CD14-positive monocyte (primary cell): ENCODE measurements at regions not wholly inside any gene's neighbourhood (a gene's known extent, or its start where the extent isn't known, plus 50 kb on each side); places are given as distances from the start of the nearest gene placed in this dataset.

ENCODE experiments used
- DNase-seq, 3 donors: peaks; one replicate each; pipeline ENCODE4 v3.0.0-alpha.2; 2011 to 2022
- H2AFZ ChIP-seq: 2 replicates; pipeline ENCODE4 v1.6.0; 2012; ENCODE audit warnings: mild to moderate bottlenecking, low read depth, low read length, inconsistent platforms; ENCODE audit not compliant: insufficient read depth, poor library complexity, severe bottlenecking
- H3K27ac ChIP-seq, 2 donors: 1 replicate in 1 of 2; 2 replicates in 1 of 2; pipeline ENCODE4 v1.5.1; 2012 to 2013; ENCODE audit warnings: low read length in 2 of 2, control low read depth in 1 of 2, inconsistent platforms in 1 of 2, low read depth in 1 of 2, mild to moderate bottlenecking in 1 of 2
- H3K27me3 ChIP-seq, 2 donors: one replicate each; pipeline versions ENCODE4 v1.6.0 to v1.6.1; 2011 to 2013; ENCODE audit warnings: low read length in 2 of 2; ENCODE audit not compliant: control insufficient read depth in 2 of 2, insufficient read depth in 2 of 2
- H3K36me3 ChIP-seq, 2 donors: replicated peaks in 1 of 2; 1 replicate in 1 of 2; 2 replicates in 1 of 2; pipeline versions ENCODE4 v1.5.1 to v1.6.1; 2012 to 2013; ENCODE audit warnings: low read length in 2 of 2, control low read depth in 1 of 2, inconsistent platforms in 1 of 2, mild to moderate bottlenecking in 1 of 2; ENCODE audit not compliant: insufficient read depth in 2 of 2, control insufficient read depth in 1 of 2
- H3K4me1 ChIP-seq, 2 donors: 1 replicate in 1 of 2; 2 replicates in 1 of 2; pipeline versions ENCODE4 v1.5.1 to v1.6.1; 2012 to 2013; ENCODE audit warnings: low read length in 2 of 2, control low read depth in 1 of 2, inconsistent platforms in 1 of 2, mild to moderate bottlenecking in 1 of 2, moderate library complexity in 1 of 2; ENCODE audit not compliant: insufficient read depth in 2 of 2, control insufficient read depth in 1 of 2
- H3K4me2 ChIP-seq: replicated peaks from 2 replicates; pipeline ENCODE3; 2012; ENCODE audit warnings: low read length, moderate library complexity, mild to moderate bottlenecking; ENCODE audit not compliant: poor library complexity, severe bottlenecking; ENCODE audit errors: extremely low read depth
- H3K4me3 ChIP-seq, 3 experiments: fragments of 200-600 bp in 1 of 3; sonication (generic) in 1 of 3; replicated peaks in 1 of 3; 1 replicate in 2 of 3; 2 replicates in 1 of 3; pipeline ENCODE4 v1.5.1; 2011 to 2013; ENCODE audit warnings: low read length in 3 of 3, mild to moderate bottlenecking in 3 of 3, control low read depth in 2 of 3, low read depth in 2 of 3, inconsistent platforms in 1 of 3, moderate library complexity in 1 of 3
- H3K79me2 ChIP-seq: 2 replicates; pipeline ENCODE4 v1.6.0; 2012; ENCODE audit warnings: mild to moderate bottlenecking, control low read depth, inconsistent platforms, low read length, moderate library complexity; ENCODE audit not compliant: insufficient read depth
- H3K9ac ChIP-seq: 2 replicates; pipeline ENCODE4 v1.6.0; 2017; ENCODE audit warnings: low read length, mild to moderate bottlenecking; ENCODE audit not compliant: insufficient read depth, poor library complexity, severe bottlenecking
- H3K9me3 ChIP-seq, 2 donors: replicated peaks in 1 of 2; 1 replicate in 1 of 2; 2 replicates in 1 of 2; pipeline versions ENCODE4 v1.5.1 to v1.6.1; 2012 to 2013; ENCODE audit warnings: low read length in 2 of 2, control low read depth in 1 of 2; ENCODE audit not compliant: control insufficient read depth in 1 of 2, insufficient read depth in 1 of 2
- H4K20me1 ChIP-seq: 2 replicates; pipeline ENCODE4 v1.6.0; 2012; ENCODE audit warnings: mild to moderate bottlenecking, low read length, control low read depth, moderate library complexity; ENCODE audit not compliant: insufficient read depth
- H3K27ac Mint-ChIP-seq, 7 donors: one replicate each; pipeline ENCODE4 v1.8.0; 2020; ENCODE audit warnings: mild to moderate bottlenecking in 7 of 7, mixed read lengths in 7 of 7, moderate library complexity in 6 of 7, inconsistent platforms in 2 of 7
- H3K27me3 Mint-ChIP-seq, 3 donors: one replicate each; pipeline ENCODE4 v1.8.0; 2021 to 2022; ENCODE audit warnings: low read depth in 3 of 3, mild to moderate bottlenecking in 3 of 3, mixed read lengths in 3 of 3, moderate library complexity in 3 of 3, inconsistent platforms in 1 of 3
- H3K36me3 Mint-ChIP-seq, 2 donors: one replicate each; pipeline ENCODE4 v1.8.0; 2020; ENCODE audit warnings: mixed read lengths in 2 of 2, inconsistent platforms in 1 of 2, mild to moderate bottlenecking in 1 of 2
- H3K4me1 Mint-ChIP-seq: one replicate; pipeline ENCODE4 v1.8.0; 2020; ENCODE audit warnings: mild to moderate bottlenecking, mixed read lengths
- H3K4me3 Mint-ChIP-seq, 2 donors: one replicate each; pipeline ENCODE4 v1.8.0; 2020; ENCODE audit warnings: mild to moderate bottlenecking in 2 of 2, mixed read lengths in 2 of 2, moderate library complexity in 1 of 2
- H3K9me3 Mint-ChIP-seq, 7 donors: one replicate each; pipeline ENCODE4 v1.8.0; 2020 to 2022; ENCODE audit warnings: mixed read lengths in 7 of 7, mild to moderate bottlenecking in 6 of 7, moderate library complexity in 6 of 7, inconsistent platforms in 2 of 7
- WGBS: methylation state at CpG from one replicate; pipeline ENCODE4 v1.1.5; 2013; ENCODE audit warnings: missing lambda C conversion rate; ENCODE audit not compliant: insufficient coverage; 5-methylcytosine and 5-hydroxymethylcytosine counted together
- intact Hi-C, 2 donors: fragments of 100-400 bp; cut with micrococcal nuclease; formaldehyde crosslinking; loops; one replicate each; pipeline versions ENCODE4 v1.15.0 to v1.15.1; 2023
- TF ChIP-seq, protein P1 (sequence below): fragments of 200-600 bp; IDR thresholded peaks from one replicate; pipeline ENCODE4 v1.8.0; 2022; ENCODE audit warnings: antibody characterized with exemption, mild to moderate bottlenecking

DNA sequence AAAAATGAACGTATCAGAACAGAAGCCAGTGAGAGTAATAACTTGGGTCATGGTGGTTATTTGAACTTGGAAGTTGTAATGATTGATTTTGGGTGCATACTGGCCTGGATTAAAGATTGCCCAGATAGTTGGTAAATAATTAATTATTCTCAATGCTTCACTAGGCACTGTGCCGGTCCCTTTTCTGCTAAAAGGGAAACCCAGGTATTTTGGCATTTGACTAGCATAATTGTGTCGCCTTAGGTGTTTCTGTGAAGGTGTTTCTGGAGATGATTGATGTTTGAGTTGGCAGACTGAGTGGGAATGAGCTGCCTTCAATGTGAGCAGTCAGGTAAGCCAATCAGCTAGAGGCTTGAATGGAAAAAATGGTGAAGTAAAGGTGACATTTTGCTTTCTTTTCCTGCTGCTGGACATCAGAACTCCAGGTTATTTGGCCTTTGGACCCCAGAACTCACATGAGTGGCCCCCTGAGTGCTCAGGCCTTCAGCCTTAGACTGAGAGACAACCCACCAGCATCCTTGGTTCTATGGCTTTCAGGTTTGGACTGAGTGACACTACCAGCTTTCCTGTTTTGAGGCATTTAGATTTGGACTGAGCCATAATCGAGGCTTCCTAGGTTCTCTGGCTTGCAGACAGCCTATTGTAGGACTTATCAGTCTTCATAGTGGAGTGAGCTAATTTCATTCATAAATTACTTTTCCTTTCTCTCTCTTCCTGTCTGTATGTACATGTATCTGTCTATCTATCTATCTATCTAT lies 120.7 kb upstream of the PAPPA start:
- no peaks in the 10 kb centered on the region for H3K27me3 ChIP-seq
- no peak overlapping the region for H3K27ac Mint-ChIP-seq
- H3K4me3 Mint-ChIP-seq, result no peak overlapping the region
- H3K36me3 ChIP-seq, result no peaks in the 10 kb centered on the region
- peaks cover 0 to 18% (median 8%) of the 10 kb centered on the region in 7 donors for H3K9me3 Mint-ChIP-seq
- H3K9me3 ChIP-seq, result peaks cover 0 to 13% of the 10 kb centered on the region in 2 donors
- no peak for DNase-seq
- TF ChIP-seq, protein P1, sequence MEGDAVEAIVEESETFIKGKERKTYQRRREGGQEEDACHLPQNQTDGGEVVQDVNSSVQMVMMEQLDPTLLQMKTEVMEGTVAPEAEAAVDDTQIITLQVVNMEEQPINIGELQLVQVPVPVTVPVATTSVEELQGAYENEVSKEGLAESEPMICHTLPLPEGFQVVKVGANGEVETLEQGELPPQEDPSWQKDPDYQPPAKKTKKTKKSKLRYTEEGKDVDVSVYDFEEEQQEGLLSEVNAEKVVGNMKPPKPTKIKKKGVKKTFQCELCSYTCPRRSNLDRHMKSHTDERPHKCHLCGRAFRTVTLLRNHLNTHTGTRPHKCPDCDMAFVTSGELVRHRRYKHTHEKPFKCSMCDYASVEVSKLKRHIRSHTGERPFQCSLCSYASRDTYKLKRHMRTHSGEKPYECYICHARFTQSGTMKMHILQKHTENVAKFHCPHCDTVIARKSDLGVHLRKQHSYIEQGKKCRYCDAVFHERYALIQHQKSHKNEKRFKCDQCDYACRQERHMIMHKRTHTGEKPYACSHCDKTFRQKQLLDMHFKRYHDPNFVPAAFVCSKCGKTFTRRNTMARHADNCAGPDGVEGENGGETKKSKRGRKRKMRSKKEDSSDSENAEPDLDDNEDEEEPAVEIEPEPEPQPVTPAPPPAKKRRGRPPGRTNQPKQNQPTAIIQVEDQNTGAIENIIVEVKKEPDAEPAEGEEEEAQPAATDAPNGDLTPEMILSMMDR, result no peak
- no peaks in the 10 kb centered on the region for H3K4me1 Mint-ChIP-seq
- no peak overlapping the region for H3K4me2 ChIP-seq
- H3K9ac ChIP-seq, result no peak overlapping the region
- 88% methylated on average over 2 of the region's 4 CpGs for WGBS
- no peaks in the 10 kb centered on the region for H4K20me1 ChIP-seq
- H3K4me3 ChIP-seq, result no peak overlapping the region
- H3K36me3 Mint-ChIP-seq, result no peaks in the 10 kb centered on the region
- intact Hi-C loops, result no loop called here
- H2AFZ ChIP-seq, result no peak overlapping the region
- no peaks in the 10 kb centered on the region for H3K4me1 ChIP-seq
- H3K27ac ChIP-seq, result no peak overlapping the region
- H3K79me2 ChIP-seq, result no peaks in the 10 kb centered on the region
- H3K27me3 Mint-ChIP-seq, result no peaks in the 10 kb centered on the region

DNA sequence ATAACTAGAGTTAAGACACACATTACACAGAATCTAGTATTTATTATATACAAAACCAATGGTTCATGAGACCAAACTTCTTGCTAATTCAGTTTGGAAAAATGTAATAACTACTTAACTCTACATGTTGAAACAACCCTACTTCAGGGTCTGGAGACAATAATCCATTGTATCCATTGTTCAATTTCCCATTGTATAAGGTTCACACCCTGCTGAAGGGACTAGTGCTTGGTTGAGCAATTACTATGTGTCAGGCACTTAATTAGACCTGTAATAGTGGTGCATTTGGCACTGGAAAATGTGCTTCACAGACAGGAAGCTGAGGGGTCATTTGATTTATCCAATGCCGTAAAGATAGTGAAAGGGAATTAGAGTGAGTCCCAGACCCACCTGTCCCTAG lies 114.3 kb upstream of the PAPPA start:
- H2AFZ ChIP-seq, result no peak overlapping the region
- intact Hi-C loops, result no loop called here
- TF ChIP-seq, protein P1, result no peak
- H3K4me3 ChIP-seq, result no peak overlapping the region
- Mint-ChIP-seq H3K4me3 (no peak overlapping the region), H3K36me3 (no peaks in the 10 kb centered on the region), H3K4me1 (no peaks in the 10 kb centered on the region), H3K27me3 (no peaks in the 10 kb centered on the region), H3K9me3 (peaks cover 0 to 6% (median 0%) of the 10 kb centered on the region in 7 donors), H3K27ac (no peak overlapping the region)
- no CpG with 5 or more reads among the region's 1 CpG for WGBS
- H3K27ac ChIP-seq, result no peak overlapping the region
- no peak overlapping the region for H3K4me2 ChIP-seq
- H3K79me2 ChIP-seq, result no peaks in the 10 kb centered on the region
- H4K20me1 ChIP-seq, result no peaks in the 10 kb centered on the region
- no peaks in the 10 kb centered on the region for H3K4me1 ChIP-seq
- DNase-seq, result no peak
- H3K36me3 ChIP-seq, result no peaks in the 10 kb centered on the region
- peaks cover 0 to 4% of the 10 kb centered on the region in 2 donors for H3K9me3 ChIP-seq
- no peaks in the 10 kb centered on the region for H3K27me3 ChIP-seq
- H3K9ac ChIP-seq, result no peak overlapping the region
